IgD-negative memory B cell (primary cell): ENCODE measurements at regions not wholly inside any gene's neighbourhood (a gene's known extent, or its start where the extent isn't known, plus 50 kb on each side); places are given as distances from the start of the nearest gene placed in this dataset.

Source experiments
- H3K27ac Mint-ChIP-seq, 3 donors: one replicate each; pipeline ENCODE4 v1.8.0; 2020 to 2022; ENCODE audit warnings: mild to moderate bottlenecking in 3 of 3, mixed read lengths in 3 of 3, moderate library complexity in 1 of 3
- H3K27me3 Mint-ChIP-seq: one replicate; pipeline ENCODE4 v1.8.0; 2021; ENCODE audit warnings: mixed read lengths
- H3K36me3 Mint-ChIP-seq: one replicate; pipeline ENCODE4 v1.8.0; 2020; ENCODE audit warnings: mild to moderate bottlenecking, mixed read lengths
- H3K4me1 Mint-ChIP-seq, 3 donors: one replicate each; pipeline ENCODE4 v1.8.0; 2020 to 2022; ENCODE audit warnings: mixed read lengths in 3 of 3, mild to moderate bottlenecking in 1 of 3
- H3K4me3 Mint-ChIP-seq, 4 donors: one replicate each; pipeline ENCODE4 v1.8.0; 2020 to 2022; ENCODE audit warnings: mild to moderate bottlenecking in 4 of 4, mixed read lengths in 4 of 4, moderate library complexity in 3 of 4
- H3K9me3 Mint-ChIP-seq, 3 donors: one replicate each; pipeline ENCODE4 v1.8.0; 2020 to 2021; ENCODE audit warnings: mixed read lengths in 3 of 3, mild to moderate bottlenecking in 1 of 3

GRCh38 chr7:11221984-11222383, 248.3 kb downstream of the PHF14 start:
- no peaks in the 10 kb centered on the region for H3K4me1 Mint-ChIP-seq
- no peaks in the 10 kb centered on the region for H3K9me3 Mint-ChIP-seq
- H3K4me3 Mint-ChIP-seq = no peak overlapping the region
- H3K36me3 Mint-ChIP-seq = no peaks in the 10 kb centered on the region
- peak overlapping the region in 1 of 3 donors; percentile 70 for H3K27ac Mint-ChIP-seq
- H3K27me3 Mint-ChIP-seq = peaks cover 2% of the 10 kb centered on the region

- Mint-ChIP-seq H3K27me3 (peaks cover 5% of the 10 kb centered on the region), H3K4me3 (no peak overlapping the region)
Observed at GRCh38 chr7:11224535-11224934, 250.9 kb downstream of the PHF14 start.

GRCh38 chr7:11228515-11228914, 254.8 kb downstream of the PHF14 start:
- Mint-ChIP-seq H3K27ac (no peak overlapping the region), H3K9me3 (no peaks in the 10 kb centered on the region), H3K4me1 (no peaks in the 10 kb centered on the region), H3K4me3 (no peak overlapping the region), H3K27me3 (peaks cover 3% of the 10 kb centered on the region), H3K36me3 (no peaks in the 10 kb centered on the region)

More at GRCh38 chr7:11224535-11224934, 250.9 kb downstream of the PHF14 start:
- Mint-ChIP-seq H3K27ac (no peak overlapping the region), H3K4me1 (no peaks in the 10 kb centered on the region), H3K36me3 (no peaks in the 10 kb centered on the region), H3K9me3 (no peaks in the 10 kb centered on the region)

GRCh38 chr7:11231190-11231589, 257.5 kb downstream of the PHF14 start:
- H3K4me1 Mint-ChIP-seq = no peaks in the 10 kb centered on the region
- H3K27me3 Mint-ChIP-seq = peaks cover 3% of the 10 kb centered on the region
- no peaks in the 10 kb centered on the region for H3K9me3 Mint-ChIP-seq
- H3K36me3 Mint-ChIP-seq = no peaks in the 10 kb centered on the region
- H3K27ac Mint-ChIP-seq = no peak overlapping the region
- no peak overlapping the region for H3K4me3 Mint-ChIP-seq

- Mint-ChIP-seq H3K9me3 (no peaks in the 10 kb centered on the region), H3K27ac (no peak overlapping the region), H3K4me3 (no peak overlapping the region), H3K4me1 (no peaks in the 10 kb centered on the region), H3K36me3 (no peaks in the 10 kb centered on the region), H3K27me3 (peaks cover 3% of the 10 kb centered on the region)
Observed at GRCh38 chr7:11232462-11232861, 258.8 kb downstream of the PHF14 start.

GRCh38 chr7:11233871-11234270, 260.2 kb downstream of the PHF14 start:
- Mint-ChIP-seq H3K27ac (no peak overlapping the region), H3K9me3 (no peaks in the 10 kb centered on the region), H3K36me3 (no peaks in the 10 kb centered on the region), H3K4me3 (no peak overlapping the region), H3K27me3 (no peaks in the 10 kb centered on the region), H3K4me1 (peaks cover 0 to 3% (median 2%) of the 10 kb centered on the region in 3 donors)

- no peaks in the 10 kb centered on the region for H3K27me3 Mint-ChIP-seq
- H3K9me3 Mint-ChIP-seq = no peaks in the 10 kb centered on the region
- no peaks in the 10 kb centered on the region for H3K36me3 Mint-ChIP-seq
- H3K4me3 Mint-ChIP-seq = no peak overlapping the region
- peaks cover 0 to 3% (median 2%) of the 10 kb centered on the region in 3 donors for H3K4me1 Mint-ChIP-seq
- H3K27ac Mint-ChIP-seq = no peak overlapping the region
Observed at GRCh38 chr7:11235491-11235890, 261.8 kb downstream of the PHF14 start.

GRCh38 chr7:11236680-11237079, 263.0 kb downstream of the PHF14 start:
- Mint-ChIP-seq H3K4me3 (no peak overlapping the region), H3K4me1 (peaks cover 0 to 3% (median 2%) of the 10 kb centered on the region in 3 donors)

GRCh38 chr7:11237742-11238141, 264.1 kb downstream of the PHF14 start:
- H3K27ac Mint-ChIP-seq = no peak overlapping the region
- H3K4me3 Mint-ChIP-seq = no peak overlapping the region
- H3K27me3 Mint-ChIP-seq = no peaks in the 10 kb centered on the region
- peaks cover 0 to 3% (median 2%) of the 10 kb centered on the region in 3 donors for H3K4me1 Mint-ChIP-seq
- no peaks in the 10 kb centered on the region for H3K9me3 Mint-ChIP-seq
- no peaks in the 10 kb centered on the region for H3K36me3 Mint-ChIP-seq

More at GRCh38 chr7:11236680-11237079, 263.0 kb downstream of the PHF14 start:
- Mint-ChIP-seq H3K9me3 (no peaks in the 10 kb centered on the region), H3K27ac (no peak overlapping the region), H3K27me3 (no peaks in the 10 kb centered on the region), H3K36me3 (no peaks in the 10 kb centered on the region)

- Mint-ChIP-seq H3K27ac (no peak overlapping the region), H3K27me3 (no peaks in the 10 kb centered on the region), H3K4me3 (no peak overlapping the region), H3K4me1 (peaks cover 0 to 3% (median 2%) of the 10 kb centered on the region in 3 donors), H3K36me3 (no peaks in the 10 kb centered on the region), H3K9me3 (no peaks in the 10 kb centered on the region)
Observed at GRCh38 chr7:11239316-11239715, 265.6 kb downstream of the PHF14 start.

- no peak overlapping the region for H3K27ac Mint-ChIP-seq
- peaks cover 0 to 2% (median 0%) of the 10 kb centered on the region in 3 donors for H3K9me3 Mint-ChIP-seq
- H3K4me3 Mint-ChIP-seq = no peak overlapping the region
- no peaks in the 10 kb centered on the region for H3K4me1 Mint-ChIP-seq
- H3K27me3 Mint-ChIP-seq = no peaks in the 10 kb centered on the region
- H3K36me3 Mint-ChIP-seq = no peaks in the 10 kb centered on the region
Observed at GRCh38 chr7:11243739-11244138, 270.1 kb downstream of the PHF14 start.

GRCh38 chr7:11244149-11244548, 270.5 kb downstream of the PHF14 start:
- Mint-ChIP-seq H3K27me3 (no peaks in the 10 kb centered on the region), H3K27ac (no peak overlapping the region), H3K4me1 (no peaks in the 10 kb centered on the region), H3K9me3 (peaks cover 0 to 2% (median 0%) of the 10 kb centered on the region in 3 donors), H3K4me3 (no peak overlapping the region), H3K36me3 (no peaks in the 10 kb centered on the region)

GRCh38 chr7:11247545-11247944, 273.9 kb downstream of the PHF14 start:
- Mint-ChIP-seq H3K27ac (no peak overlapping the region), H3K36me3 (no peaks in the 10 kb centered on the region), H3K9me3 (peaks cover 0 to 2% (median 0%) of the 10 kb centered on the region in 3 donors), H3K27me3 (no peaks in the 10 kb centered on the region), H3K4me1 (no peaks in the 10 kb centered on the region), H3K4me3 (no peak overlapping the region)

GRCh38 chr7:11251436-11251835, 277.8 kb downstream of the PHF14 start:
- H3K27me3 Mint-ChIP-seq = no peaks in the 10 kb centered on the region
- H3K4me3 Mint-ChIP-seq = no peak overlapping the region
- no peak overlapping the region for H3K27ac Mint-ChIP-seq
- no peaks in the 10 kb centered on the region for H3K9me3 Mint-ChIP-seq
- H3K36me3 Mint-ChIP-seq = no peaks in the 10 kb centered on the region
- H3K4me1 Mint-ChIP-seq = no peaks in the 10 kb centered on the region

- peaks cover 1% of the 10 kb centered on the region for H3K27me3 Mint-ChIP-seq
- no peaks in the 10 kb centered on the region for H3K4me1 Mint-ChIP-seq
- H3K27ac Mint-ChIP-seq = no peak overlapping the region
- no peaks in the 10 kb centered on the region for H3K36me3 Mint-ChIP-seq
- no peaks in the 10 kb centered on the region for H3K9me3 Mint-ChIP-seq
- no peak overlapping the region for H3K4me3 Mint-ChIP-seq
Observed at GRCh38 chr7:11252011-11252607, 278.4 kb downstream of the PHF14 start.

GRCh38 chr7:11252705-11253272, 279.1 kb downstream of the PHF14 start:
- peaks cover 3% of the 10 kb centered on the region for H3K27me3 Mint-ChIP-seq
- H3K4me1 Mint-ChIP-seq = no peaks in the 10 kb centered on the region
- H3K4me3 Mint-ChIP-seq = no peak overlapping the region
- H3K27ac Mint-ChIP-seq = no peak overlapping the region
- H3K9me3 Mint-ChIP-seq = no peaks in the 10 kb centered on the region
- H3K36me3 Mint-ChIP-seq = no peaks in the 10 kb centered on the region
